AG04450 (cell line): ENCODE measurements at regions not wholly inside any gene's neighbourhood (a gene's known extent, or its start where the extent isn't known, plus 50 kb on each side); places are given as distances from the start of the nearest gene placed in this dataset.

Experiments used
- CTCF ChIA-PET: fragments of 300-600, 350-600 bp; formaldehyde crosslinking; extraction: SDS; loops from one replicate; lab custom pipeline; 2022; ENCODE audit warnings: antibody characterized with exemption, inconsistent platforms; lab: Charles Lee
- POLR2A ChIA-PET: fragments of 350-600 bp; formaldehyde crosslinking; extraction: SDS; loops from one replicate; lab custom pipeline; 2021; ENCODE audit warnings: antibody characterized with exemption, inconsistent platforms; lab: Yijun Ruan, JAX
- DNase-seq: peaks from one replicate; pipeline ENCODE4 v3.0.0-alpha.2; 2011; ENCODE audit warnings: low read depth, low spot score
- H3K27ac ChIP-seq: one replicate; pipeline ENCODE4 v1.5.1; 2012; ENCODE audit warnings: low read depth, low read length, control low read depth
- H3K27me3 ChIP-seq: one replicate; pipeline ENCODE4 v1.6.0; 2012; ENCODE audit warnings: low read length; ENCODE audit not compliant: control insufficient read depth, insufficient read depth
- H3K4me3 ChIP-seq: 2 replicates; pipeline ENCODE4 v1.5.1; 2011; ENCODE audit warnings: mild to moderate bottlenecking, low read depth, low read length, control low read depth
- H3K9me3 ChIP-seq: 2 replicates; pipeline ENCODE4 v1.5.1; 2012; ENCODE audit warnings: low read length; ENCODE audit not compliant: control insufficient read depth, insufficient read depth
- CTCF ChIP-seq: IDR thresholded peaks from 2 replicates; pipeline ENCODE4 v1.5.1; 2011; ENCODE audit warnings: low read depth, low read length, control low read depth, inconsistent platforms

- CTCF ChIA-PET = no interaction called here
- Histone ChIP-seq H3K9me3 (peaks cover 3% of the 10 kb centered on the region; the same call in 1 of the 2 replicates), H3K27me3 (no peaks in the 10 kb centered on the region), H3K4me3 (no peak overlapping the region), H3K27ac (no peak overlapping the region)
- no peak for TF ChIP-seq CTCF
- POLR2A ChIA-PET = no interaction called here
- no peak for DNase-seq
Observed at GRCh38 chr1:94769551-94769950, 50.6 kb upstream of the SLC44A3 start.

- peaks cover 3% of the 10 kb centered on the region; the same call in 1 of the 2 replicates for H3K9me3 ChIP-seq
- POLR2A ChIA-PET = no interaction called here
- CTCF ChIA-PET = no interaction called here
- TF ChIP-seq CTCF = no peak
- H3K4me3 ChIP-seq = no peak overlapping the region
- H3K27ac ChIP-seq = no peak overlapping the region
- H3K27me3 ChIP-seq = no peaks in the 10 kb centered on the region
- no peak for DNase-seq
Observed at GRCh38 chr1:94768036-94768435, 52.1 kb upstream of the SLC44A3 start.

GRCh38 chr1:94765958-94766357 lies 54.2 kb upstream of the SLC44A3 start:
- no peak for TF ChIP-seq CTCF
- Histone ChIP-seq H3K9me3 (peaks cover 3% of the 10 kb centered on the region; the same call in 1 of the 2 replicates), H3K4me3 (no peak overlapping the region), H3K27me3 (no peaks in the 10 kb centered on the region), H3K27ac (no peak overlapping the region)
- no peak for DNase-seq
- CTCF ChIA-PET = interaction anchor here (1.6 kb wide), 2 partner anchors 9 to 12 kb away, joined by 3 to 4 read pairs; no protein-coding TSS in a partner anchor
- POLR2A ChIA-PET = interaction anchor here (0.7 kb wide), 1 partner anchor 10 kb away, joined by 3 read pairs; no protein-coding TSS in a partner anchor

GRCh38 chr1:94759188-94759587 lies 61.0 kb upstream of the SLC44A3 start:
- no peak for DNase-seq
- Histone ChIP-seq H3K27ac (no peak overlapping the region), H3K27me3 (no peaks in the 10 kb centered on the region), H3K9me3 (no peaks in the 10 kb centered on the region), H3K4me3 (no peak overlapping the region)
- no peak for TF ChIP-seq CTCF
- CTCF ChIA-PET = no interaction called here
- POLR2A ChIA-PET = interaction anchor here (0.7 kb wide), 1 partner anchor 17 kb away, joined by 3 read pairs; no protein-coding TSS in a partner anchor

- TF ChIP-seq CTCF = no peak
- H3K4me3 ChIP-seq = no peak overlapping the region
- ChIA-PET CTCF (interaction anchor here (1.0 to 1.5 kb wide), 2 partner anchors 8 to 293 kb away, joined by 3 to 4 read pairs; no protein-coding TSS in a partner anchor), POLR2A (no interaction called here)
- H3K27me3 ChIP-seq = no peaks in the 10 kb centered on the region
- H3K27ac ChIP-seq = no peak overlapping the region
- DNase-seq = no peak
- H3K9me3 ChIP-seq = no peaks in the 10 kb centered on the region
Observed at GRCh38 chr1:94757931-94758330, 62.2 kb upstream of the SLC44A3 start.
